T-helper 1 cell treated with Interleukin-12 subunit alpha and Interleukin-12 subunit beta and Interleukin-4 antibody, amounts not matched to agents 30 μg/mL and 1 μg/mL, for 36 hours (primary cell): ENCODE measurements at regions not wholly inside any gene's neighbourhood (a gene's known extent, or its start where the extent isn't known, plus 50 kb on each side); places are given as distances from the start of the nearest gene placed in this dataset.
"Not testable (repeated sequence)": the region's sequence is repeated elsewhere in the genome, so short reads cannot be mapped to it uniquely, and the experiment has no call there.

Experiments
- H3K27ac Mint-ChIP-seq: one replicate; pipeline ENCODE4 v1.8.0; 2021; ENCODE audit warnings: mild to moderate bottlenecking, mixed read lengths
- H3K27me3 Mint-ChIP-seq: one replicate; pipeline ENCODE4 v1.8.0; 2021; ENCODE audit warnings: low read depth, mixed read lengths
- H3K36me3 Mint-ChIP-seq: one replicate; pipeline ENCODE4 v1.8.0; 2021; ENCODE audit warnings: low read depth, mixed read lengths
- H3K4me1 Mint-ChIP-seq: one replicate; pipeline ENCODE4 v1.8.0; 2021; ENCODE audit warnings: low read depth, mixed read lengths
- H3K4me3 Mint-ChIP-seq: one replicate; pipeline ENCODE4 v1.8.0; 2021; ENCODE audit warnings: mild to moderate bottlenecking, moderate library complexity, mixed read lengths
- H3K9me3 Mint-ChIP-seq: one replicate; pipeline ENCODE4 v1.8.0; 2021; ENCODE audit warnings: mixed read lengths

GRCh38 chr3:103991461-103992115, 1375.1 kb upstream of the ALCAM start:
- Mint-ChIP-seq H3K4me3 (no peak overlapping the region), H3K36me3 (no peaks in the 10 kb centered on the region), H3K27me3 (no peaks in the 10 kb centered on the region)

GRCh38 chr3:103992469-103992868, 1374.2 kb upstream of the ALCAM start:
- no peak overlapping the region for H3K4me3 Mint-ChIP-seq
- H3K27me3 Mint-ChIP-seq: no peaks in the 10 kb centered on the region
- H3K4me1 Mint-ChIP-seq: no peaks in the 10 kb centered on the region
- no peaks in the 10 kb centered on the region for H3K9me3 Mint-ChIP-seq
- H3K36me3 Mint-ChIP-seq: no peaks in the 10 kb centered on the region
- no peak overlapping the region for H3K27ac Mint-ChIP-seq

More at GRCh38 chr3:103991461-103992115, 1375.1 kb upstream of the ALCAM start:
- no peaks in the 10 kb centered on the region for H3K9me3 Mint-ChIP-seq
- H3K4me1 Mint-ChIP-seq: no peaks in the 10 kb centered on the region
- no peak overlapping the region for H3K27ac Mint-ChIP-seq

GRCh38 chr3:104004956-104005355, 1361.8 kb upstream of the ALCAM start:
- Mint-ChIP-seq H3K27ac (no peak overlapping the region), H3K36me3 (no peaks in the 10 kb centered on the region), H3K9me3 (peaks cover 2% of the 10 kb centered on the region), H3K4me3 (no peak overlapping the region), H3K4me1 (no peaks in the 10 kb centered on the region), H3K27me3 (no peaks in the 10 kb centered on the region)

- no peak overlapping the region for H3K4me3 Mint-ChIP-seq
- H3K9me3 Mint-ChIP-seq: peaks cover 2% of the 10 kb centered on the region
- H3K27ac Mint-ChIP-seq: no peak overlapping the region
- H3K4me1 Mint-ChIP-seq: no peaks in the 10 kb centered on the region
- H3K36me3 Mint-ChIP-seq: no peaks in the 10 kb centered on the region
- no peaks in the 10 kb centered on the region for H3K27me3 Mint-ChIP-seq
These were observed 1360.9 kb upstream of the ALCAM start for GRCh38 chr3:104005815-104006214.

GRCh38 chr3:104018541-104018940, 1348.2 kb upstream of the ALCAM start:
- H3K4me3 Mint-ChIP-seq: no peak overlapping the region
- no peaks in the 10 kb centered on the region for H3K4me1 Mint-ChIP-seq
- peaks cover 7% of the 10 kb centered on the region for H3K9me3 Mint-ChIP-seq
- no peak overlapping the region for H3K27ac Mint-ChIP-seq
- H3K36me3 Mint-ChIP-seq: no peaks in the 10 kb centered on the region
- no peaks in the 10 kb centered on the region for H3K27me3 Mint-ChIP-seq

- H3K9me3 Mint-ChIP-seq: peaks cover 17% of the 10 kb centered on the region
- H3K4me3 Mint-ChIP-seq: no peak overlapping the region
- H3K27ac Mint-ChIP-seq: no peak overlapping the region
- no peaks in the 10 kb centered on the region for H3K27me3 Mint-ChIP-seq
- H3K36me3 Mint-ChIP-seq: no peaks in the 10 kb centered on the region
- no peaks in the 10 kb centered on the region for H3K4me1 Mint-ChIP-seq
These were observed 1335.1 kb upstream of the ALCAM start for GRCh38 chr3:104031598-104031997.

GRCh38 chr3:104032283-104032682, 1334.4 kb upstream of the ALCAM start:
- Mint-ChIP-seq H3K9me3 (peaks cover 17% of the 10 kb centered on the region), H3K4me3 (no peak overlapping the region), H3K27ac (no peak overlapping the region), H3K4me1 (no peaks in the 10 kb centered on the region), H3K36me3 (no peaks in the 10 kb centered on the region), H3K27me3 (no peaks in the 10 kb centered on the region)

GRCh38 chr3:104040896-104041295, 1325.8 kb upstream of the ALCAM start:
- no peak overlapping the region for H3K4me3 Mint-ChIP-seq
- no peak overlapping the region for H3K27ac Mint-ChIP-seq
- no peaks in the 10 kb centered on the region for H3K36me3 Mint-ChIP-seq
- H3K9me3 Mint-ChIP-seq: no peaks in the 10 kb centered on the region
- no peaks in the 10 kb centered on the region for H3K4me1 Mint-ChIP-seq
- no peaks in the 10 kb centered on the region for H3K27me3 Mint-ChIP-seq

GRCh38 chr3:104043001-104043543, 1323.6 kb upstream of the ALCAM start:
- H3K27me3 Mint-ChIP-seq, H3K9me3 Mint-ChIP-seq, H3K27ac Mint-ChIP-seq, H3K4me1 Mint-ChIP-seq, H3K36me3 Mint-ChIP-seq, H3K4me3 Mint-ChIP-seq: not testable (repeated sequence)

GRCh38 chr3:104044002-104044401, 1322.7 kb upstream of the ALCAM start:
- no peaks in the 10 kb centered on the region for H3K9me3 Mint-ChIP-seq
- H3K4me3 Mint-ChIP-seq: no peak overlapping the region
- no peaks in the 10 kb centered on the region for H3K36me3 Mint-ChIP-seq
- H3K27me3 Mint-ChIP-seq: no peaks in the 10 kb centered on the region
- H3K27ac Mint-ChIP-seq: no peak overlapping the region
- H3K4me1 Mint-ChIP-seq: no peaks in the 10 kb centered on the region

GRCh38 chr3:104066658-104067057, 1300.1 kb upstream of the ALCAM start:
- Mint-ChIP-seq H3K27me3 (no peaks in the 10 kb centered on the region), H3K4me1 (no peaks in the 10 kb centered on the region), H3K36me3 (no peaks in the 10 kb centered on the region), H3K9me3 (no peaks in the 10 kb centered on the region), H3K27ac (no peak overlapping the region), H3K4me3 (no peak overlapping the region)

GRCh38 chr3:104069114-104069513, 1297.6 kb upstream of the ALCAM start:
- H3K9me3 Mint-ChIP-seq: no peaks in the 10 kb centered on the region
- no peaks in the 10 kb centered on the region for H3K27me3 Mint-ChIP-seq
- no peaks in the 10 kb centered on the region for H3K36me3 Mint-ChIP-seq
- no peak overlapping the region for H3K27ac Mint-ChIP-seq
- H3K4me3 Mint-ChIP-seq: no peak overlapping the region
- H3K4me1 Mint-ChIP-seq: no peaks in the 10 kb centered on the region

GRCh38 chr3:104070906-104071305, 1295.8 kb upstream of the ALCAM start:
- Mint-ChIP-seq H3K9me3 (no peaks in the 10 kb centered on the region), H3K36me3 (no peaks in the 10 kb centered on the region), H3K27me3 (no peaks in the 10 kb centered on the region), H3K27ac (no peak overlapping the region), H3K4me1 (no peaks in the 10 kb centered on the region), H3K4me3 (no peak overlapping the region)

- Mint-ChIP-seq H3K9me3 (no peaks in the 10 kb centered on the region), H3K4me3 (no peak overlapping the region), H3K27ac (no peak overlapping the region), H3K27me3 (no peaks in the 10 kb centered on the region), H3K4me1 (no peaks in the 10 kb centered on the region), H3K36me3 (no peaks in the 10 kb centered on the region)
These were observed 1286.6 kb upstream of the ALCAM start for GRCh38 chr3:104080088-104080626.

- H3K4me3 Mint-ChIP-seq: no peak overlapping the region
- no peaks in the 10 kb centered on the region for H3K36me3 Mint-ChIP-seq
- no peaks in the 10 kb centered on the region for H3K27me3 Mint-ChIP-seq
- H3K9me3 Mint-ChIP-seq: peaks cover 7% of the 10 kb centered on the region
- no peak overlapping the region for H3K27ac Mint-ChIP-seq
- no peaks in the 10 kb centered on the region for H3K4me1 Mint-ChIP-seq
These were observed 1278.0 kb upstream of the ALCAM start for GRCh38 chr3:104088738-104089137.
